HL-60 (cell line): ENCODE measurements at regions not wholly inside any gene's neighbourhood (a gene's known extent, or its start where the extent isn't known, plus 50 kb on each side); places are given as distances from the start of the nearest gene placed in this dataset.

Experiments
- DNase-seq, 2 experiments: peaks; one replicate each; pipeline ENCODE4 v3.0.0-alpha.2; 2010 to 2020; ENCODE audit warnings: low read depth in 1 of 2, low spot score in 1 of 2
- H3K27ac ChIP-seq: fragments of 250-450 bp; sonication (Bioruptor Pico); replicated peaks from 2 replicates; pipeline ENCODE4 v1.5.1; 2020; ENCODE audit warnings: mild to moderate bottlenecking, moderate library complexity
- H3K27me3 ChIP-seq: fragments of 250-450 bp; sonication (Bioruptor Pico); 2 replicates; pipeline ENCODE4 v1.5.1; 2021; ENCODE audit warnings: mild to moderate bottlenecking, moderate library complexity; ENCODE audit not compliant: insufficient read depth, poor library complexity, severe bottlenecking
- H3K4me3 ChIP-seq: replicated peaks from 2 replicates; pipeline ENCODE4 v1.5.1; 2011; ENCODE audit warnings: mild to moderate bottlenecking, control low read depth, low read length; ENCODE audit not compliant: insufficient read depth
- GABPA ChIP-seq: IDR thresholded peaks from 2 replicates; pipeline ENCODE4 v1.6.1; 2012; ENCODE audit warnings: low read depth
- POLR2AphosphoS5 ChIP-seq: IDR thresholded peaks from 2 replicates; pipeline ENCODE4 v1.6.1; 2012; ENCODE audit warnings: low read depth
- SPI1 ChIP-seq: IDR thresholded peaks from 2 replicates; pipeline ENCODE4 v1.6.1; 2012; ENCODE audit warnings: low read depth, mild to moderate bottlenecking, borderline replicate concordance
- TF ChIP-seq, protein P1 (sequence below): IDR thresholded peaks from one replicate; pipeline ENCODE4 v1.5.1; 2011; ENCODE audit warnings: low read length, control low read depth, inconsistent platforms; ENCODE audit not compliant: insufficient read depth
- TF ChIP-seq, protein P2 (sequence below): IDR thresholded peaks from 2 replicates; pipeline ENCODE4 v1.6.1; 2012; ENCODE audit warnings: low read depth; ENCODE audit not compliant: insufficient replicate concordance

DNA sequence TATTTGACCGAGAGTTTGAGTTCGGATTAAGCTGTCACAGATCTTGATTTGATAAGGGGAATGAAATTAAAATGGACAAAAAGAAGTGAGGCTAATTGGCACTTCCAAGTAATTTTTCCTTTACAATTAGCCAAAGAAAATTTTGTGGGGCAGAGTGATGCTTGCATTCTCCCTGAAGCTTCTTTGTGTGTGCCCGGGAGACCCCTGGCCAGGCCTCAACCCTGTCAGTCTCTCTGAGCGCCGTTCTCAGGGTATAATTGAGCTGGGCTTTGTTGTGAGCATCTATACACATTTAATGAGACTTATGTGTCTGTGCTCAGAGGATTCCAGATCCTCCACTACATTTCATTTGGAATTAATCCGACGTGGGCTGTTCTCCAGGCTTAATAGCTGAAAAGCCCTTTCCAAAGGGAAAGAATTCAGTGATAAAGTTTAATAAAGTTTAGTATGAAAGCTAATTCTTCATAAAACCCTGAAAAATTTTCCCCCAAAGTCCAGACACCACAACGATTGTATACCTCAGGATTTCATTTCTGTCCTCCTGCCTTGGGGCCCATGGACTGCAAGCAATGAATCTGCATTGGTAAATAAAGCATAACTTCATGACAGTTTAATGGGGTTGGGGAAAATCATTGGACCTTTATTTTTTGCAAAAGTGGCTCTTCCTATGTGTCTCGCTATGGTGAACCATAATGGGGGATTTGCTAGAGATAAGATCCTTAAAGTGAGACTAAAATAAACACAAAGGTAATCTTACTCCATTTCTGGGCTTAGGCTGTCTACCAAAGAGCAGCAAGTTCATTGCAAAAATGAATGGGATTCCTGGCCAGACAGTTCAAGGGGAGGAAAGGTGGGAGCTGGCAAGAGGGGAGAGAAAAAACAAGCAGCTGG is 292.6 kb downstream of the C12orf75 start:
- no peak for DNase-seq
- no peaks in the 10 kb centered on the region for H3K27me3 ChIP-seq
- TF ChIP-seq GABPA: no peak
- TF ChIP-seq, protein P1, sequence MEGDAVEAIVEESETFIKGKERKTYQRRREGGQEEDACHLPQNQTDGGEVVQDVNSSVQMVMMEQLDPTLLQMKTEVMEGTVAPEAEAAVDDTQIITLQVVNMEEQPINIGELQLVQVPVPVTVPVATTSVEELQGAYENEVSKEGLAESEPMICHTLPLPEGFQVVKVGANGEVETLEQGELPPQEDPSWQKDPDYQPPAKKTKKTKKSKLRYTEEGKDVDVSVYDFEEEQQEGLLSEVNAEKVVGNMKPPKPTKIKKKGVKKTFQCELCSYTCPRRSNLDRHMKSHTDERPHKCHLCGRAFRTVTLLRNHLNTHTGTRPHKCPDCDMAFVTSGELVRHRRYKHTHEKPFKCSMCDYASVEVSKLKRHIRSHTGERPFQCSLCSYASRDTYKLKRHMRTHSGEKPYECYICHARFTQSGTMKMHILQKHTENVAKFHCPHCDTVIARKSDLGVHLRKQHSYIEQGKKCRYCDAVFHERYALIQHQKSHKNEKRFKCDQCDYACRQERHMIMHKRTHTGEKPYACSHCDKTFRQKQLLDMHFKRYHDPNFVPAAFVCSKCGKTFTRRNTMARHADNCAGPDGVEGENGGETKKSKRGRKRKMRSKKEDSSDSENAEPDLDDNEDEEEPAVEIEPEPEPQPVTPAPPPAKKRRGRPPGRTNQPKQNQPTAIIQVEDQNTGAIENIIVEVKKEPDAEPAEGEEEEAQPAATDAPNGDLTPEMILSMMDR: no peak
- no peak for TF ChIP-seq SPI1
- TF ChIP-seq POLR2AphosphoS5: no peak
- TF ChIP-seq, protein P2, sequence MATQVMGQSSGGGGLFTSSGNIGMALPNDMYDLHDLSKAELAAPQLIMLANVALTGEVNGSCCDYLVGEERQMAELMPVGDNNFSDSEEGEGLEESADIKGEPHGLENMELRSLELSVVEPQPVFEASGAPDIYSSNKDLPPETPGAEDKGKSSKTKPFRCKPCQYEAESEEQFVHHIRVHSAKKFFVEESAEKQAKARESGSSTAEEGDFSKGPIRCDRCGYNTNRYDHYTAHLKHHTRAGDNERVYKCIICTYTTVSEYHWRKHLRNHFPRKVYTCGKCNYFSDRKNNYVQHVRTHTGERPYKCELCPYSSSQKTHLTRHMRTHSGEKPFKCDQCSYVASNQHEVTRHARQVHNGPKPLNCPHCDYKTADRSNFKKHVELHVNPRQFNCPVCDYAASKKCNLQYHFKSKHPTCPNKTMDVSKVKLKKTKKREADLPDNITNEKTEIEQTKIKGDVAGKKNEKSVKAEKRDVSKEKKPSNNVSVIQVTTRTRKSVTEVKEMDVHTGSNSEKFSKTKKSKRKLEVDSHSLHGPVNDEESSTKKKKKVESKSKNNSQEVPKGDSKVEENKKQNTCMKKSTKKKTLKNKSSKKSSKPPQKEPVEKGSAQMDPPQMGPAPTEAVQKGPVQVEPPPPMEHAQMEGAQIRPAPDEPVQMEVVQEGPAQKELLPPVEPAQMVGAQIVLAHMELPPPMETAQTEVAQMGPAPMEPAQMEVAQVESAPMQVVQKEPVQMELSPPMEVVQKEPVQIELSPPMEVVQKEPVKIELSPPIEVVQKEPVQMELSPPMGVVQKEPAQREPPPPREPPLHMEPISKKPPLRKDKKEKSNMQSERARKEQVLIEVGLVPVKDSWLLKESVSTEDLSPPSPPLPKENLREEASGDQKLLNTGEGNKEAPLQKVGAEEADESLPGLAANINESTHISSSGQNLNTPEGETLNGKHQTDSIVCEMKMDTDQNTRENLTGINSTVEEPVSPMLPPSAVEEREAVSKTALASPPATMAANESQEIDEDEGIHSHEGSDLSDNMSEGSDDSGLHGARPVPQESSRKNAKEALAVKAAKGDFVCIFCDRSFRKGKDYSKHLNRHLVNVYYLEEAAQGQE: no peak
- H3K4me3 ChIP-seq: no peak overlapping the region
- H3K27ac ChIP-seq: no peak overlapping the region

DNA sequence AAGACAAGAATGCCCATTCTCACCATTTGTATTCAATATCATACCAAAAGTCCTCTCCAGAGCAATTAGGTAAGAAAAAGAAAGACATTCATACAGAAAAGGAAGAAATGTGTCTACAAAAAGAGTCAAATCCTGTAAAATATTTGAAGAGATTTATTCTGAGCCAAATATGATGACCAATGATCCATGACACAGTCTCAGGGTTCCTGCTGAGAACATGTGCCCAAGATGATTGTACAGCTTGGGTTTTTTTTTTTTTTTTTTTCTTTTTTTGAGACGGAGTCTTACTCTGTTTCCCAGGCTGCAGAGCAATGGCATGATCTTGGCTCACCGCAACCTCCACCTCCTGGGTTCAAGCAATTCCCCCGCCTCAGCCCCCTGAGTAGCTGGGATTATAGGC is 296.2 kb downstream of the C12orf75 start:
- H3K27ac ChIP-seq: no peak overlapping the region
- no peak overlapping the region for H3K4me3 ChIP-seq
- DNase-seq: no peak
- no peaks in the 10 kb centered on the region for H3K27me3 ChIP-seq
- TF ChIP-seq, protein P1: no peak
- TF ChIP-seq POLR2AphosphoS5 (no peak), SPI1 (no peak), GABPA (no peak)
- TF ChIP-seq, protein P2: no peak

DNA sequence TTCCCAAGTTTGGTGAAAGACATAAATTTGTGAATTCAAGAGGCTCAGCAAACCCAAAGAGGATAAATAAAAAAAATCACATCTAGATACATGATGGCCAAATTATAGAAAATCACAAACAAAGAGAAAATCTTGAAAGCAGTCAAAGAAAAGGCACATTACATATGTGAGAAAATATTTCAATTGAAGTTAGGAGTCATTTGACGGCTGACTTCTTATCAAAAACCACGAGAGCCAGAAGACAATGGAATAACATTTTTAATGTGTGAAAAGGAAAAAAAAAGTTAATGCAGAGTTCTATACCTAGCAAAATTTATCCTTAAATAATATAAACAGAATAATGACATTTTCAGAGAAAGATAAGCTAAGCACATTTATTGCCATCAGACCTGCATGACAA is 307.0 kb downstream of the C12orf75 start:
- no peaks in the 10 kb centered on the region for H3K27me3 ChIP-seq
- TF ChIP-seq, protein P1: no peak
- H3K4me3 ChIP-seq: no peak overlapping the region
- DNase-seq: no peak
- no peak overlapping the region for H3K27ac ChIP-seq

DNA sequence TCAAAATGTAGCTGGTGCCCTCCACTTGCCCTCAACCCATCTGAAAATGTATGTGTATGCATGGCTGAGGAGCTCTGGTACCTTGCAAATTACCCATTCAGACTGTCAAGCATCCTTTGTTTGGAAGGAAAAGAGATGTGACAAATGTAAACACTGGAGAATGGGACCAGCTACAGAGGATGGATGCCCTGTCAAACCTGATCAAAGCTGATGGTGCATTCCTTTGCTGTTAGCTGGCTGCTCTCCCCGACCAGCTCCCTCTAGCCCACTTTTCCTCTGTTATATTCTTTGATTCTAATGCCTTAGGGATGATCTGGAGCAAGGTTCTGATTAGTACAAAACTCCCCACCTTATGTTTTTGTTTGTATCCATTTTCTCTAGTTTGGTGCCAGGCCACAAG is 310.3 kb downstream of the C12orf75 start:
- Histone ChIP-seq H3K27ac (no peak overlapping the region), H3K27me3 (no peaks in the 10 kb centered on the region), H3K4me3 (no peak overlapping the region)
- TF ChIP-seq SPI1 (no peak), GABPA (no peak), POLR2AphosphoS5 (no peak)
- TF ChIP-seq, protein P2: no peak
- TF ChIP-seq, protein P1: no peak
- no peak for DNase-seq
